ENCODE measurements at regions not wholly inside any gene's neighbourhood (a gene's known extent, or its start where the extent isn't known, plus 50 kb on each side); places are given as distances from the start of the nearest gene placed in this dataset.

DNA sequence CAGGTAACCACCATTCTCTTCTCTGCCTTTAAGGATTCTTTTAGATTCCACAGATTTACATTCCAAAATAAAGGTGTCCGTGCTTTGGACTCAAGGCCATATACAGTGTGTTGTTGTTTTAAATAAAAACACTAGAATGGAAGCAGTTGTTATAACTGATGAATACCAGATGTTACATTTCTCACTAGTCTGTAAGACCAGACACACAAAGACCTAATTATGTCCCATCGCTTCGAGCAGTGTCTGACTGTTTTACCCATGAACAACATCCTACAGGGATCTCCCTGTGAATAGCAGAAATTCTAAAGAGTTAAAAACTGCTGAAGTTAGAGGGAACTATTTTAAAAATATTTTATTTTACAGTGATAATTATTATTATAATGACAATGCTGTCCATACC lies 574.7 kb upstream of the ZP4 start:
- WGBS (ENCODE audit: missing lambda C conversion rate), result 23% methylated on average over 3 of the region's 3 CpGs
- no peak overlapping the region for H3K27ac ChIP-seq
- DNase-seq (ENCODE audit: low read depth in 1 of 2, low spot score in 1 of 2), result no peak
- H3K9me3 ChIP-seq, result no peaks in the 10 kb centered on the region
- no peaks in the 10 kb centered on the region for H3K4me1 ChIP-seq
- no peak for ATAC-seq
- FAIRE-seq, result no peak
- ChIA-PET POLR2A (no interaction called here), CTCF (no interaction called here)
- TF ChIP-seq KDM1A (IDR thresholded peaks at IDR 0.05; ENCODE audit: low read depth) (no peak), HEYL (CRISPR knock-in tag; IDR thresholded peaks at IDR 0.05) (no peak), JUN (IDR thresholded peaks at IDR 0.05) (no peak), GATA3 (IDR thresholded peaks at IDR 0.05; ENCODE audit: borderline replicate concordance) (no peak), MYC (IDR thresholded peaks at IDR 0.05; ENCODE audit: borderline replicate concordance, low read length) (no peak), CHD2 (IDR thresholded peaks at IDR 0.05; ENCODE audit: low read length, partially characterized antibody) (no peak), RAD21 (conservative IDR thresholded peaks at IDR 0.05 in 1 of 2, IDR thresholded peaks at IDR 0.05 in 1 of 2) (no peak), HDAC2 (IDR thresholded peaks at IDR 0.05) (no peak), RNF2 (IDR thresholded peaks at IDR 0.05; ENCODE audit: borderline replicate concordance, low read depth) (no peak), TP53 (CRISPR knock-in tag; IDR thresholded peaks at IDR 0.05) (no peak)
- TF ChIP-seq, protein P1, sequence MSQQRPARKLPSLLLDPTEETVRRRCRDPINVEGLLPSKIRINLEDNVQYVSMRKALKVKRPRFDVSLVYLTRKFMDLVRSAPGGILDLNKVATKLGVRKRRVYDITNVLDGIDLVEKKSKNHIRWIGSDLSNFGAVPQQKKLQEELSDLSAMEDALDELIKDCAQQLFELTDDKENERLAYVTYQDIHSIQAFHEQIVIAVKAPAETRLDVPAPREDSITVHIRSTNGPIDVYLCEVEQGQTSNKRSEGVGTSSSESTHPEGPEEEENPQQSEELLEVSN (IDR thresholded peaks at IDR 0.05; ENCODE audit: borderline replicate concordance, low read depth), result no peak
- TF ChIP-seq, protein P2, sequence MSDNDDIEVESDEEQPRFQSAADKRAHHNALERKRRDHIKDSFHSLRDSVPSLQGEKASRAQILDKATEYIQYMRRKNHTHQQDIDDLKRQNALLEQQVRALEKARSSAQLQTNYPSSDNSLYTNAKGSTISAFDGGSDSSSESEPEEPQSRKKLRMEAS (IDR thresholded peaks at IDR 0.05), result no peak
- TF ChIP-seq, protein P3, sequence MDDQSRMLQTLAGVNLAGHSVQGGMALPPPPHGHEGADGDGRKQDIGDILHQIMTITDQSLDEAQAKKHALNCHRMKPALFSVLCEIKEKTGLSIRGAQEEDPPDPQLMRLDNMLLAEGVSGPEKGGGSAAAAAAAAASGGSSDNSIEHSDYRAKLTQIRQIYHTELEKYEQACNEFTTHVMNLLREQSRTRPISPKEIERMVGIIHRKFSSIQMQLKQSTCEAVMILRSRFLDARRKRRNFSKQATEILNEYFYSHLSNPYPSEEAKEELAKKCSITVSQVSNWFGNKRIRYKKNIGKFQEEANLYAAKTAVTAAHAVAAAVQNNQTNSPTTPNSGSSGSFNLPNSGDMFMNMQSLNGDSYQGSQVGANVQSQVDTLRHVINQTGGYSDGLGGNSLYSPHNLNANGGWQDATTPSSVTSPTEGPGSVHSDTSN (IDR thresholded peaks at IDR 0.05), result no peak
- TF ChIP-seq, protein P4, sequence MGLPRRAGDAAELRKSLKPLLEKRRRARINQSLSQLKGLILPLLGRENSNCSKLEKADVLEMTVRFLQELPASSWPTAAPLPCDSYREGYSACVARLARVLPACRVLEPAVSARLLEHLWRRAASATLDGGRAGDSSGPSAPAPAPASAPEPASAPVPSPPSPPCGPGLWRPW (IDR thresholded peaks at IDR 0.05), result no peak
- no peak overlapping the region for H3K4me3 ChIP-seq
- H3K4me2 ChIP-seq, result no peak overlapping the region

DNA sequence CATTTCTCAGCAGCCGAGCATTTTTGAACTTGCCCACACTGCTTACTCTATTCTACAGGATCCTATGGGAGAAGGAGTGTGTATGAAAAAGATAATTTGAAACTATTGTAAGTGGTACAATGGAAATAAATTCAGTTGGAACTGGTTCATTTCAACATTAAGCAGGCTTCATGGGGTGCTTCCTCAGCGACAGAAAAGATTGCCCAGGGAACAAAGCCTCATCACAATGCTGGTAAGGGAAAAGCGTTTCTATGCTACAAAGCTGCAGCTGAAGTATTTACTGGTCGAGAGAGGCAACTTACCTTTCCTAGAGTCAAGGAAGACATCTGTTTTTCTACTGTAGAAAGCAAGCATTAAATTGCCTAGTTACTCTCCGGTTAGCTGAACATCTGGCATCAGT lies 568.2 kb upstream of the ZP4 start:
- FAIRE-seq (no peak), DNase-seq (ENCODE audit: low read depth in 1 of 2, low spot score in 1 of 2) (no peak), ATAC-seq (no peak)
- H3K9me3 ChIP-seq, result no peaks in the 10 kb centered on the region
- ChIA-PET CTCF (no interaction called here), POLR2A (no interaction called here)
- 11% methylated on average over 5 of the region's 5 CpGs for WGBS (ENCODE audit: missing lambda C conversion rate)
- no peaks in the 10 kb centered on the region for H3K4me1 ChIP-seq
- H3K27ac ChIP-seq, result no peak overlapping the region
- no peak overlapping the region for H3K4me2 ChIP-seq
- no peak overlapping the region for H3K4me3 ChIP-seq
- TF ChIP-seq ESRRA (IDR thresholded peaks at IDR 0.05; ENCODE audit: borderline replicate concordance, low read length) (no peak), JUNB (IDR thresholded peaks at IDR 0.05) (no peak), FOXS1 (CRISPR knock-in tag; IDR thresholded peaks at IDR 0.05) (no peak), RCOR1 (IDR thresholded peaks at IDR 0.05; ENCODE audit: low read depth, low read length) (no peak), CBX2 (IDR thresholded peaks at IDR 0.05; ENCODE audit: borderline replicate concordance, low read depth) (no peak), POLR2AphosphoS2 (conservative IDR thresholded peaks at IDR 0.05; ENCODE audit: low read length) (no peak), JUN (IDR thresholded peaks at IDR 0.05) (no peak), FOSL2 (IDR thresholded peaks at IDR 0.05) (no peak), FOSL2 (CRISPR knock-in tag; IDR thresholded peaks at IDR 0.05) (no peak), CEBPB (IDR thresholded peaks at IDR 0.05) (no peak), ZSCAN20 (CRISPR knock-in tag; IDR thresholded peaks at IDR 0.05) (no peak), MAZ (IDR thresholded peaks at IDR 0.05; ENCODE audit: borderline replicate concordance, low read depth, low read length) (no peak), ZC3H11A (IDR thresholded peaks at IDR 0.05) (no peak), GATA3 (IDR thresholded peaks at IDR 0.05; ENCODE audit: borderline replicate concordance) (no peak), RFX5 (IDR thresholded peaks at IDR 0.05) (no peak)
- TF ChIP-seq, protein P5, sequence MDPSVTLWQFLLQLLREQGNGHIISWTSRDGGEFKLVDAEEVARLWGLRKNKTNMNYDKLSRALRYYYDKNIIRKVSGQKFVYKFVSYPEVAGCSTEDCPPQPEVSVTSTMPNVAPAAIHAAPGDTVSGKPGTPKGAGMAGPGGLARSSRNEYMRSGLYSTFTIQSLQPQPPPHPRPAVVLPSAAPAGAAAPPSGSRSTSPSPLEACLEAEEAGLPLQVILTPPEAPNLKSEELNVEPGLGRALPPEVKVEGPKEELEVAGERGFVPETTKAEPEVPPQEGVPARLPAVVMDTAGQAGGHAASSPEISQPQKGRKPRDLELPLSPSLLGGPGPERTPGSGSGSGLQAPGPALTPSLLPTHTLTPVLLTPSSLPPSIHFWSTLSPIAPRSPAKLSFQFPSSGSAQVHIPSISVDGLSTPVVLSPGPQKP (IDR thresholded peaks at IDR 0.05; ENCODE audit: low read depth, low read length), result no peak
- TF ChIP-seq, protein P3 (IDR thresholded peaks at IDR 0.05), result no peak
